Right ventricle myocardium superior (tissue), 1 donor: ENCODE measurements at regions not wholly inside any gene's neighbourhood (a gene's known extent, or its start where the extent isn't known, plus 50 kb on each side); places are given as distances from the start of the nearest gene placed in this dataset.

Source experiments
- ATAC-seq: fragments of 200-7000 bp; cut with Tn5 transposase; one replicate; pipeline ENCODE4 v1.9.1; 2020; ENCODE audit warnings: mild to moderate bottlenecking; ENCODE audit not compliant: poor library complexity
- DNase-seq: peaks from one replicate; pipeline ENCODE4 v3.0.0-alpha.2; 2020
- intact Hi-C: fragments of 100-400 bp; cut with DNase I; formaldehyde crosslinking; loops from one replicate; pipeline ENCODE4 v1.11.2; 2022
- donor health status: DM: no; HTN: yes; CAD: no; lungs with severe emphysema.

- ATAC-seq, result no peak
- intact Hi-C loops, result no loop called here
Observed at GRCh38 chr1:183719289-183719688, 66.2 kb upstream of the APOBEC4 start.

GRCh38 chr1:183716286-183716685 lies 63.2 kb upstream of the APOBEC4 start:
- intact Hi-C loops, result no loop called here

More at GRCh38 chr1:183719289-183719688, 66.2 kb upstream of the APOBEC4 start:
- DNase-seq, result no peak

GRCh38 chr1:183711741-183712361 lies 58.7 kb upstream of the APOBEC4 start:
- DNase-seq, result peak; percentile 41
- intact Hi-C loops, result no loop called here
- ATAC-seq, result peak; percentile 90

More at GRCh38 chr1:183716286-183716685, 63.2 kb upstream of the APOBEC4 start:
- ATAC-seq (no peak), DNase-seq (no peak)

- intact Hi-C loops, result no loop called here
- ATAC-seq (peak; percentile 5), DNase-seq (no peak)
Observed at GRCh38 chr1:183711165-183711682, 58.1 kb upstream of the APOBEC4 start.

- intact Hi-C loops, result no loop called here
- no peak for ATAC-seq
- no peak for DNase-seq
Observed at GRCh38 chr1:183710734-183711133, 57.6 kb upstream of the APOBEC4 start.

GRCh38 chr1:183710333-183710732 lies 57.2 kb upstream of the APOBEC4 start:
- intact Hi-C loops, result no loop called here
- ATAC-seq, result no peak

GRCh38 chr1:183704131-183704530 lies 51.0 kb upstream of the APOBEC4 start:
- ATAC-seq, result no peak
- no peak for DNase-seq
- intact Hi-C loops, result no loop called here

More at GRCh38 chr1:183710333-183710732, 57.2 kb upstream of the APOBEC4 start:
- DNase-seq, result no peak
